ENCODE measurements at regions not wholly inside any gene's neighbourhood (a gene's known extent, or its start where the extent isn't known, plus 50 kb on each side); places are given as distances from the start of the nearest gene placed in this dataset.
A peak's percentile ranks its signal among the peaks of the same experiment; 100 is the strongest.

GRCh38 chr12:124687174-124687902, 119.9 kb upstream of the NCOR2 start:
- DNase-seq (ENCODE audit: low spot score) = no peak

GRCh38 chr12:124686370-124687173, 119.2 kb upstream of the NCOR2 start:
- no peak for DNase-seq (ENCODE audit: low spot score)

GRCh38 chr12:124685689-124686369, 118.4 kb upstream of the NCOR2 start:
- no peak for DNase-seq (ENCODE audit: low spot score)

- no peak for DNase-seq (ENCODE audit: low spot score)
Measured at GRCh38 chr12:124684971-124685688, 117.7 kb upstream of the NCOR2 start.

GRCh38 chr12:124684496-124684895, 117.1 kb upstream of the NCOR2 start:
- peak; percentile 70 for DNase-seq (ENCODE audit: low spot score)

- peak; percentile 90 for DNase-seq (ENCODE audit: low spot score)
Measured at GRCh38 chr12:124683152-124684124, 116.0 kb upstream of the NCOR2 start.

GRCh38 chr12:124682425-124683151, 115.2 kb upstream of the NCOR2 start:
- no peak for DNase-seq (ENCODE audit: low spot score)

GRCh38 chr12:124681779-124682391, 114.5 kb upstream of the NCOR2 start:
- DNase-seq (ENCODE audit: low spot score) = peak; percentile 32

- peak; percentile 68 for DNase-seq (ENCODE audit: low spot score)
Measured at GRCh38 chr12:124680863-124681778, 113.7 kb upstream of the NCOR2 start.

GRCh38 chr12:124679533-124680371, 112.3 kb upstream of the NCOR2 start:
- DNase-seq (ENCODE audit: low spot score) = peak; percentile 62

- DNase-seq (ENCODE audit: low spot score) = no peak
Measured at GRCh38 chr12:124679047-124679446, 111.6 kb upstream of the NCOR2 start.

- DNase-seq (ENCODE audit: low spot score) = no peak
Measured at GRCh38 chr12:124678421-124678893, 111.0 kb upstream of the NCOR2 start.

GRCh38 chr12:124677552-124678356, 110.3 kb upstream of the NCOR2 start:
- DNase-seq (ENCODE audit: low spot score) = no peak

GRCh38 chr12:124676714-124677462, 109.5 kb upstream of the NCOR2 start:
- no peak for DNase-seq (ENCODE audit: low spot score)

GRCh38 chr12:124675881-124676713, 108.7 kb upstream of the NCOR2 start:
- DNase-seq (ENCODE audit: low spot score) = no peak
